Pulmonary artery endothelial cell (primary cell): ENCODE measurements at regions not wholly inside any gene's neighbourhood (a gene's known extent, or its start where the extent isn't known, plus 50 kb on each side); places are given as distances from the start of the nearest gene placed in this dataset.

Source experiments
- DNase-seq: peaks from one replicate; pipeline ENCODE4 v3.0.0-alpha.2; 2011; ENCODE audit warnings: low read depth, low spot score

DNA sequence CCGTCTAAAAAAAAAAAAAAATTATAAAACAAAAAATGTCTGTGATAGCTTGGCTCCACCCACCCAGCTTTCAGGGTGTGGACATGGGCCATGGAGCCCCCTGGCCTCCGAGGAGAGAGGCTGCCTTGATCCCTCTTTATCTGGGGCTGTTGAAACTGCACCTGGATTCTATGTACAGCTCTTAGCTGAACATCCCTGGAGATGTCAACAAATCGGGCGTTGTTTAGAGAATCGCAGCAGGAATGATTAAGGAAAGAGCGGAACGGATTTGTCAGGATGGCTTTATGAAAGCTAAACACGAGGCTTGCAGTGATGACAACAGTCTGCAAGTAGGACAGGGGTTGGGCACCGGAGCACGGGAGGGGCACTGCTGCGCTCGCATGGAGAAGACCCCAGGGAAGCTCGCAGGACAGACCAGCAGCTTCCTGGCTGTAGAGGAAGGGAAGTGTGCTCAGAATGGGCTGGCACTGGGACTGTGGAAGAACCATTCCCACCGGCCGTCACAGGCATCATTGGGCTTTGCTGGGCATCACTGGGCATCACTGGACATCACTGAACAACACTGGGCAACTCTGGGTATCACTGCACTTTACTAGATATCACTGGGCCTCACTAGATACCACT lies 195.8 kb upstream of the FOXF1 start:
- no peak for DNase-seq

DNA sequence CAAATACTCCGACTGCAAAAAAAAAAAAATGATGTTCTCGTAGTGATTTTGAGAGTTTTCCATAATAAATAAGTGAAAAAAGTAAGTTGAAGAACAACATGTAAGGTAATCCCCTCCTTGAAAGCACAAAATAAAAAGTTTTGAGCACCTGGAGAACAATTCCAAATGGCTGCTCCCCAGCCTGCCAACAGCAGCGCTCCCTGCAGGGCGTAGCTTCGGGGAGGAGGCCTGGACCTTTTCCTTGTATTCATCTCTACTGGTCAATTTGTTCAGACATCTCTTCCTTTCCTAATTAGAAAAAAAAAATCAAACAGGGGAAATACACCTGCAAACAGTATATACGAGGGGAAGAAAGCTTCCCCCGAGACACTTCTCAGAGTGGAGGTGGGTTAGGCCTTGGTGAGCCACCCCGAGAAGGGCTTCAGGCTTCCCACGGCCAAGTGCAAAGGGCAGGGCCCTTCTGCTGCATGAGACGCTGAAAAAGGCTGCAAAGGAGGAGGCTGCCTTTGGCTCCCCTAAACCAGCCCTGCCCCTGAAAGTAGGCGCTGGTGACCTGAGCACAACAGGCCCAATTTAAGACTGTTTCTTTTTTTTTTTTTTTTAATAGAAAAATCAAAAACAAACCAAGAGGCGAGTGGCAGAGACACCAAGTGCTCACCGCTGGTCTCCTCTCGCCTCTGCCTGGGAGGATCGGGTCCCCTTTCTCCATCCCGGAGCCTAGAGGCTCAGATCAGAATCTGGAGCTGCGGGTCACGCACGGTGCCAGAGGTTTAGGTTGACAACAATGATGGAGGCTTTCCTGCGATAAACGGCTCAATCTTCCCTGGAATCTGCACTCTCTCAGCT lies 193.1 kb upstream of the FOXF1 start:
- no peak for DNase-seq

DNA sequence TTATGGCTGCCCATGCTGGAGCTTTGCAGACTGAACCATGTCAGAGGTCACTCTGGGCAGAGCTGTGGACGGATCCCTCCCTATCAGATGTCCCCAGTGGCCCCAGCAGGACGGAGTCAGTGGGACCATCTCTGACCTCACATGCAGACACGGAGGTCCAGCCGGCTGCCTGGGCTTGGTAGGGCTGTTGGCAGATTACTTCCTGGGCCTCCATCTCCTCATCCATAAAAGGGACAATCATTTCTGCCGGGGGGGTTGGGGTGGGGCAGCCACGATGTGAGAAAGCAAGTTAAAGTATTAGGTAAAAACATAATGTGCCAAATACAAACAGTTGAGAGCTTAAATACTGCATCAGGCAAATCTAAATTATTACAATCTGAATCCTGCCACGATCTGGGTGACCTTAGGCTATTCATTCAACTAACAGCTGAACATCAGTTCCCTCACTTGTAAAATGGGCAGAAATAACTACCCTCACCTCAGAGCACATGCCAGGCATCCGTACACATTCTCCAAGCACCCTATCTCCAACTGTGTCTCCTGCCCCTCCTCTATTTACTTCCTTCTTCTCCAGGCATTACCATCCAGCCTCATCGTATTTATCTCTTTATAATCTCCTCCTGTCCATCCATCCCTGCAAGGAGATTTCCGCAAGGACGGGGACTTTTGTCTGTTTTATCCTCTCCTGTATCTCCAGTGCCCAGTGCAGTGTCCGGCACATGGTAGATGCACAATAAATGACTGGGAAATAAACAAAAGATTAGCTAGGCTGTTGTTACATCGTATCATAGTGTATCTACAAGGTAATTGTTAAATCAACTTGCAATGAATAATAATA lies 192.3 kb upstream of the FOXF1 start:
- no peak for DNase-seq

DNA sequence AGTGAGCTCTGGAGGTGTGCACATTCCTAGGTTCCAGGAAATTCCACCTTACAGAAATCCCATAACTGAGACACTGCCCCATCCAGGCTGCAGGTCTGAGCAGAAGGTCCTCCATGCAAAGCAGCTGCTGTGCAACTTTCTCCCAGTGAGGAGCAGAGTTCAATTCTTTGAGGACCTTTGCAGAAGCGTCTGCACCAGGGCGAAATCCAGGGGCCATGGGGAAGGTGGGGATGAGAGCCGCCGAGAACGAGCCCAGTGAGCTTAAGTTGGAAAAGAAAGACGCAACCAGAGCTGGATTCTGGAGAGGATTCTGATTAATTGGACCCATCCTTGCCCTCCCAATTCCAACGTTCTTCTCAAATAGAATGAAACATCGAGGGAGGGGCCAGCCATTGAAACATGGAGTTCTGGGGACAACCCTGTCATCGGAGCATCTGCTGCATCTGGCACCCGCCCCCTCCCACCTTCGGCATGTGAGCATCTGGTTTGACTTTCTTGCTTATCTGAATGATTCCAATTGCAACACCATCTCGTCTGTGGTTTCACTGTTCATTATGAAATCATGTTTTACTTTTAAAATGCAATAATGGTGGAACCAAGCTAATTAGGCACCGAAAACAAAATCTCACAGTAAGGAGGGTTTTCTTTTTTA lies 190.6 kb upstream of the FOXF1 start:
- no peak for DNase-seq

DNA sequence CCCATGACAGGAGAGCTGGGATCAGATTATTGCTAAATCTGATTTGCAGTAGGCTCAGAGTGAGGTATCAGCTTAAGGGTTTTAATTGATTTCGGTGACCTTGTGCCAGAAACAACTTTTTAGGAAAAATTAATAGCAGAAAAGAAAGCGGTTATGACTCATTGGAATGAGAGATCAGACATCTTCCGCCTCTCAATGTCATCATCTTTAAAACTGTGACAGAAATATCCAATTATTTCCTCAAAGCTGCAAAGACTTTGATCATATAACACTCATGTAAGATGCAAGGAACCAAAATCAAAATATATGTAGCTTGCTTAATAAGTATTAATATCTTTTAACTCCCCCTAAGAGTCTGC lies 190.1 kb upstream of the FOXF1 start:
- no peak for DNase-seq

DNA sequence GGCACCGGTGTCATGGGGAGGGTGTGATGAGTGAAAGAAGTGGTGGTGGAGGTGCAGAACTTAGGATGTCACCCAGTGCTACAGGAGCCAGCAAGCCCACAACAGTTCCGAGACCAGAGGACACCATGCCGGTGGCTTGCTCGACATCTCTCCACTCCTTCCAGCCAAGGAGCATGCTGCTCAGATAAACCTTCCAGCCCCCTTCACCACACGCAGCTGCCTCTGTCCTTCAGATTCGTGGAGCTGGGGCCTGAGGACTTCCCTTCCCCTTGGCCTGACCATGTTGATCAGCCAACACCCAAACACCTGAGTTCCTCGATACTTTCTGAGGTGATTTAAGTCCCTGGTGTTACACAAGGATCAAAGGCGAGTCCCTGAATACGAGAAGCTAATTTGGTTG lies 188.8 kb upstream of the FOXF1 start:
- DNase-seq = no peak

DNA sequence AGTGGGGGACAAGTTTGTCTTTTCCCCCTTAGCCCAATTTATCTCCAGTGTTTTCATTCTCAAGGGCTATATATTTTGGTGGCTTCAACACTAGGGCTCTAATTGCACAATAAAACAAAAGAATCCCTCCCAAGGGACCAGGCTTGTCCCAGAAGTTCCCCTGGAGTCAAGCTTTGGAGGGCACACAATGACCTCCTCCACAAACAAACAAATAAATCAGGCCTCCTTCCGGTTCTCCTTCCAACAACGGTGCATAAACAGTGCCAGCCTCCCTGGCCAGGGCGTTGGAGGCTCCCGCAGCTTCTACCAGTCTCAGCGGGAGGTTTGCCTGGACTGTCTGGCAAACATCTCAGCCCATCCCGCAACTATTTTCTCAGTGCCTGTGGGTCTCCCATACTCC lies 188.0 kb upstream of the FOXF1 start:
- no peak for DNase-seq

DNA sequence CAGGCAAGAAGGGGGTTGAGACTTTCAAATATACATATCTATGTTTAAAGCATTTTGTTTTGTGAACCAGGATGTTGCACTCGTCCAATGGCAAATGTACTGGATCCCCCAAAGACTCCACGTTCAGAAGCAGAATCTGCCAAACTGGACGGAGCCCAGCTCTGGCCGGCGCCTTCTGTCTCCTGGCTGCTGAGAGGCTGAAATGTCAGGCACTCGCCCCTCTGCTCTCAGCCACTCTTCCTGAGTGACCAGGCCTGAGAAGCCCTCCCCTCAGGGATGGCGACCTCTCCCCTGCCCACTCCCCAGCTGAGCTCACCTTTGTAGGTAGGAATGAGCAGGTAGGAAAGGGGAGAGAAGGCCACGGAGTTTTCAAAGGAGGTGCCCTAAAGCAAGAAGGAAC lies 187.5 kb upstream of the FOXF1 start:
- DNase-seq = no peak

DNA sequence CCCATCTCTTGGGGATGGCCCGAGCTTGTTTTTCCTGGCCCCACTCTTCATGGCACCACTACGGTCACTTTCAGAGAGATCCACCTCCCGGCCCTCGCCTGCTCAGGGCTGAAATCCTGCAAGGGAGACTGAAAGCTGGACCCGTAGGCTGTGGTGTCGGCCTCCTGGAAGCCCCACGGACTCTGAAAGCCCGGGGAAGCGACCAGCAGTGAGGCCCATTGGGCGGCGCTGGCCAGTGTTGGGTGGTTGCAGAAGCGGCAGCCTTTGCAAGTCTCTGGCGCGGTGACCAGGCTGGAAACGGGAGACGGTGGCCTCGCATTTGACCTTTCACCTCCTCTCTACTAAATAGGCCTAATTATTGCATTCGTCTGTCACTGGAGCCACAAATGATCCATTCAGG lies 186.0 kb upstream of the FOXF1 start:
- DNase-seq = no peak

DNA sequence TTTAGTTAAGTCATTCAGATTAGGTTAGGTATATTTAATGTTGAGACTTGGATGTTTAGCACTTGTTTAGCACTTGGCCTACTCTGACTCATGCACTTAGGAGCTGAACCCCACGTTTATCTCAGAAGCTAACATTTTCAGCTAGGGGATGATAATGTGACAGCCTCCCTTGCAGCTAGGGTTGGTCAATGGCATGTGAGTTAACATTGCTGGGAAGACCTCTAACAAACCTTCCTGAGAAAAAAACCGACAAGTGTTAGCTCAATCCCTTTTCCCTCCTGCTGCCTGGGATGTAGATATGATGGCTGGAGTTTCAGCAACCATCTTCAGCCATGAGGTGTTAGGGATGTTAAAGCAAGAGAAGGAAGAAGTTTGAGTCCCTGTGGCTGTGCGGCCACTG lies 185.0 kb upstream of the FOXF1 start:
- DNase-seq = no peak

DNA sequence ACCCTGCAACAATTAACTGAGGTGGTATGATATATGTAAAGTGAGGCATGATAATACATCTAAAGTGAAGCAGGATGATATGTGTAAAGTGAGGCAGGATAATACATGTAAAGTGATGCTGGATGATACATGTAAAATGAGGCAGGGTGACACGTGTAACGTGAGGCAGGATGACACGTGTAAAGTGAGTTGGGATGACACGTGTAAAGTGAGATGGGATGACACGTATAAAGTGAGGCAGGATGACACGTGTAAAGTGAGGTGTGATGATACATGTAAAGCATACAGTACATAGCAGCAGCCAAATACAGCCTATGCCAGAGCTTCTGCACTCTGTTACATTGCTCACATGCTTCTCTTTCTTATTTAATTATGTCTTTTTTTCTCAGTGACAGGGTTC lies 184.4 kb upstream of the FOXF1 start:
- no peak for DNase-seq

DNA sequence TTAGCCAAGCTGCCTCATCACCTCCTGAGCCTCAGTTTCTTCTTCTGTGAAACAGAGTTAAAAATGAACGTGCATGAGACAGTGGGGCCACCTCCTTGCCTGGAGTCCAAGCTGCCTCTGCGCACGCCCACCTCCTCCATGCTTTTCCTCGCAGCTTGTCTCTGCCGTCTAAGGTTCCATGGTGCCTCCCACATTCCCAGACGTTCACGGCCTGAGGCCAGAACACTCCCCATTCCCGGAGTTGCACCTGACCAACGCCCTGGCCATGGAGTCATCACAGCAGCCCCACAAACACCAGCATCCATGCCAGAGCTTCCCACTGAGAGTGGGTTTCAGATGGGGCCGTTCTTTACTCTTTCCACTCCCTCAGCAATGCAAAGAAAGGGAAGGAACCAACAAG lies 183.0 kb upstream of the FOXF1 start:
- no peak for DNase-seq

DNA sequence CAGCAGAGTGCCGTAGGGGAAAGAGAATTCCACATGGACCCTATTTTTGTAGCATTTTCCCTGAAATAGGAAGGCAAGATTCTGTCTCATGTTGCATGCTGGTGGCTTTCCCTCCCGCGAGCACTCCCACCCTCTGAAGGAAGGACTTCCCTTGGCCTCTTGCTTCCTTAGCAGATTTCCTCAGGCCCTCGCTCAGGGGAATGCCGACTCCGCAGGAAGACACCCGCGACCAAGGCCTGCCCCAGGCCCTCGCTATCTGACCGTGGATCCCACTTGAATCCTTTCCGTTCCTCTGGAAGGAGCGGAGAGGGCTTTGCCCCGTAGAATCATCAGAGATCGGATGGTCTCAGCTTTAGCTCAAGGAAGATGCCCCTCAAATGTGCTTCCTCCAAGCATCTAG lies 179.4 kb upstream of the FOXF1 start:
- DNase-seq = no peak

DNA sequence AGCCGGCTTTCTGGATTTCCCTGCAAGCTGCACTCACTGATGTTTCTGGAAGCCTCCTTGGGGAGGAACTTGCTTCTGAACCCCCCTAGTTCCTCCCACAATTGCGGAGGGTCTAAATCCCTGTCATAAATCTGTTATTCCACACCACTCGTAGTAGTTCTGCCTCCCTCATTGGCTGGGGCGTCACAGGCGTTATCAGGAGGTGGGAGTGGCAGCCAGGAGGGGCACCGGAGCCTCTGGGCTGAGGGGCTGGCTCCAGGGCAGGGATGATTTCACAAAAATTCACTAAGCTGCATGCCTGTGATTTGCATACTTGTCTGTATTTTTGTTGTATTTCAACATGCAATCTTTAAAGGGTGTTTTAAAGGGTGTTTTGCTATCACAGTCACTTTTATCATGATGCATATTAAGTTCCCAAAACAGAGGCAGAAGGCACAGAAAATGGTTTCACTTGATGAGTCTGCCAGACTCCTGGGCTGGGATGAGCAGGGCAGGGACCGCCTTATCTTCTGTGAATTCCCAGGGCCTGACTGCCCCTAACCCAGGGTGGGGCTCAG lies 176.2 kb upstream of the FOXF1 start:
- DNase-seq = no peak

DNA sequence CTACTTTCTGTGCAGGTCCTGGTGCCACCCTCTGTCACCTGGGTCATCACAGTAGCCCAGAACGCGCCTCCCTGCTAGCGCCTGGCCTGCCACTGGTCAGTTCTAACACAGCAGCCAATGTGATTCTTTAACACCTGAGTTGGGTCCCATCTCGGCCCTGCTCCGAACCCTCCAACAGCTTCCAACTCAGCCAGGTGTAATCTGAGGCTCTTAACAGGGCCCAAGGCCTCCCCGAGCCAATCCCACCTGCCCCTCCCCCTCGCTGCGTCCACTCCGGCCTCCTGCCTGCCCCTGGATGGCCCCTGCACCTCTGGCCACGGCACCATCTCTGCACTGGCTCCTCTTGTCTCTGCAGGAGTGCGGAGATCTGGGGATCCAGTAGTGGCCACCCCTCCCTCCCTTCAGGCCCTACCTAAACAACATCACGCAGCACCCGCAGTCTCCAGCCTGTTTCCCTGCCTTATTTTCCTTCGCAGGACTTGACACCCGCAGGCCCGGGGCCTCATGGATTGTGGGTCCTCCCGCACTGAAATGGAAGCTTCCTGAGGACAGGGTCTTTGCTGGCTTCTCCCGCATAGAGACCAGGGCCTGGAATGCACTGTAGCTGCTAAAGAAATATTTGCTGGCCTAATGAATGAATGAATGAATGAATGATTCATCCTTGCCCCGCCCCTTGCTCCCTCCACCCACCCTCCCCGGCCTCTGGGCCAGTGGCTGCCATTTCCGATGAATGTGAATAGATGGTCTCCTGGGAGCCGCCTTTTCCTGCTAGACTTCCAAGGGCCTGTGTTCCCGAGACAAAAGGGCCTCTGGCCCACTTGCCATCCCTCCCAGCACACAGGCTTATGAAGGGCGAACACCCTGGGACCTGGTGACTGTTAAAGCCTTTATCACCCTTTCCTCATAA lies 174.8 kb upstream of the FOXF1 start:
- no peak for DNase-seq

DNA sequence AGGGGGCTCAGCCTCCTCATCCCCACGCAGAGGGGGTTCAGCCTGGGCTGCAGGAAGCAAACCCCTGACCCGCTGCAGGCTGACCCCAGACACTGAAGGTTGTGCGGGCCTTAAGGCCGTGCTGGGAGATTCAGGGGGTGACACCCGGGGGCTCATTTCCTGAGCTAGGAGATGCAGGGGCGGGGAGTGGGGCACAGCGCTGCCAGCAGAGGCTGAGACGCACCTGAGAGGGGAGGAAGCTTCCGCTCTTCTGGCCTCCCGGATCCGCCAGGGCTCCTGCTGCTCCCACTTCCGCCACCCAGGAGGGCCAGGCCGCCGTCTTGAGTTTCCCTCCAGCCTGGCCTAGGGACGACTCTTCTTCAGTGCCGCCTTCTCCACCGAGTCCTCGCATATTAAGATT lies 173.2 kb upstream of the FOXF1 start:
- no peak for DNase-seq

DNA sequence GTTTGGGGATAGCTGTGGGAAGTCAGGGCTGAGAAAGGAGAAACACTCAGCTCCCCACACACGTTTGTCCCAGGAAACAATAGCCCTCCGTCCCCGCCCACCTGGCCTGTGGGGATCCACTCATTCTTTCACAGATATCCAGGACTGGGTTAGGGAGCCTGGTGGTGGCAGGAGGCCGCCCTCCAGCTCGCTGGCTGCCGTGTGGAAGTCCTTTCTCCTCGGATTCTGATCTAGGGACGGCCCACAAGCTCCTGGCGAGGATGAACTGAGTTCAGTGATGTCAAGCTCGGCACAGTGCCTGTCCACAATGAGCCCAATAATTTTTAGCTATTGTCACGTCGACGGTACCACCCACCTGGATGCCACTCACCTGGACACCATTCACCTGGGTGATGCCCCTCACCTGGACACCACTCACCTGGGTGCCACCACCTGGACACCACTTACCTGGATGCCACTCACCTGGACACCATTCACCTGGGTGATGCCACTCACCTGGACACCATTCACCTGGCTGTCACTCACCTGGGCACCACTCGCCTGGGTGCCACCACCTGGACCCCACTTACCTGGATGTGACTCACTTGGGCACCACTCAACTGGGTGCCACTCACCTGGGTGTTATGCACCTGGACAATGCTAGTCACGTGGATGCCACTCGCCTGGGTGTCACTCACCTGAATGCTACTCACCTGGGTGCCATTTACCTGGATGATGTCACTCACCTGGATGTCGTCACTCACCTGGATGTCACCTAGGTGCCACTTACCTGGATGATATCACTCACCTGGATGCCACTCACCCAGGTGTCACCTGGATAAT lies 172.5 kb upstream of the FOXF1 start:
- no peak for DNase-seq

DNA sequence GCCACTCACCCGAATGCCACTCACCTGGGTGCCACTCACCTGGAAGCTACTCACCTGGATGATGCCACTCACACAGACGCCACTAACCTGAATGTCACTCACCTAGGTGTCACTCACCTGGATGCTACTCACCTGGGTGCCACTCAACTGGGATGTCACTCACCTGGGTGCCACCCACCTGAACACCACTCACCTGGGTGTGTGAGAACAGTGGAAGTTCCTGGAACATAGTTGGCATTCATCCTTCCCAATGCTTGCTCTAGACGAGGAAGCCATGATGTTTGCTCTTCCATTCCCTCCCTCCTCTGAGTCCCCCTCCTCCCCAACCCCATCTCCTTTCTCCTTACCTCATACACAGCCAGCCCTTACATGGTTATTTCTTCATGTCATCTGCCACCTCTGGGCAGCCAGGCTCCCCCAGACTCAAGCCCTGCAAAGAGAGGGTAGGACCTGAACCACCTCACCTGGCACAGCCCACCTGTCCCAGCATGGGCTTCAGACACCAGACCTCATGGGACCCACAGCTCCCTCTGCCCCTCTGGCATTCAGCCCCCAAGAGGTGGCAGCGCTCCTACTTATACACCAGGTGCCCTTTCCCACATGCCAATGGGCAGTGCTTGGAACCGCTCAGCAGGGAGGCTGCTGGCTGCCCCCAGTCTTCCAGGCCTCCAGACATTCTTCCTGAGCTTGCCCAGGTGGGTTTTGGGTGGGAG lies 171.8 kb upstream of the FOXF1 start:
- no peak for DNase-seq
